ENCODE measurements at regions not wholly inside any gene's neighbourhood (a gene's known extent, or its start where the extent isn't known, plus 50 kb on each side); places are given as distances from the start of the nearest gene placed in this dataset.
"Not testable (repeated sequence)": the region's sequence is repeated elsewhere in the genome, so short reads cannot be mapped to it uniquely, and the experiment has no call there.

DNA sequence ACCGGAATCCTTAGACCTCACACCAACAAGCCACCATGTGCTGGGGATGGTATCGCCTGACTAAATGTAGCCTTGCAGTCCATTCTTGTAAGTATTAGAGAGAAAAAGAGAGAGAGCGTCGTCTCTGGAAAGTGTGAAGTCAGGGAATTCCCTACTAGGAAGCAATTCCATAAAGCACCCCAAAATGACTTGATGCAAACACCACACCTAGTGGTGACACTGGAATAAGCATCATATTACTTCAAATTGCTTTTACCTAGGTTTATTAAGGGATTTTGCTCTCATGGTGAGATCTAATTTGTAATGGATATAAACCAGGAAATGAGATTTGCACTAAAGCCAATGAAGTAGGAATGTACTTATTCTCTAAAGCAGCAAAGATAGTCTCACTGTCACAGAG, 111.4 kb upstream of the METTL9 start:
- not testable (repeated sequence) for DNase-seq

DNA sequence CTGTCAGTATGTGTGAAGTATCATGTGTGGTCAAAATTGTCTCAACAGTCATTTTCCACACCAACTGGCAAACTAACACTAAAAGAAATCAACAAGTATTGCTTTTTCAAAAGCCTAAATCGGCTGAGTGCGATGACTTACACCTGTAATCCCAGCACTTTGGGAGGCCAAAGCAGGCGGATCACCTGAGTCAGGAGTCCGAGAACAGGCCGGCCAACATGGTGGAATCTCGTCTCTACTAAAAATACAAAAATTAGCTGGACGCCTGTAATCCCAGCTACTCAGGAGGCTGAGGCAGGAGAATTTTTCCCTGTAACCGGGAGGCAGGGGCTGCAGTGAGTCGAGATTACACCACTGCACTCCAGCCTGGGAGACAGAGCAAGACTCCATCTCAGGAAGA, 100.3 kb upstream of the METTL9 start:
- DNase-seq, result not testable (repeated sequence)

DNA sequence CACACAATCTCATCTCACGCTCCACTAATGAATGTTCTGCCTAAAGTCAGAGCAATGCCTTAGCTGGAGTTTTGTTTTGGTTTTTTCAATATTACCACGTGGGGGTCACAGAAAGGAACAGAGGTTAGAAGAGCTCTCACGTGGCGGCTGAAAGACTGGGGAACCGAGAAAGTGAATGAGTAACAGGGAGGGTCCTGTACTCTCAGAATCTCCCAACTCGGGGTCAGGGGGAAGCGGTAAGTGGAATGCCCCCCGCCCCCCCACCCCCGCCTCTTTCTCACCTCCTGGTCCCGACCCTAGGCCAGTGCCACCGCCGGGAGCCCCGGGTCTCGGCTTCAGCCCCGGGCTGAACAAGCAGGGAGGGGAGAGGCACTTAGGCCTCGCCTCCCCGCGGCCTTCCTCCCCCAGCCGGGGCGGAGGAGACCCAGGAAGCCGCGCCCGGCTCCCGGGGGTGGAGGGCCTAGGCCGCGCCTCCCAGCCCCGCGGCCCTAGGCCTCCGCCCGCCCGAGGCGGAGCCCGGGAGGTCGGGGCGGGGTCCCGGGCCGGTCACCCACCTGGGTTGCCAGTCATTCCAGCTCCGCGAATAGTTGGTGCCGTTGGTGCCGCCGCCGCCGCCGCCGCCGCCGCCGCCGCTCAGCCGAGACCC, 98.0 kb upstream of the METTL9 start:
- DNase-seq, result peak; percentile 69

DNA sequence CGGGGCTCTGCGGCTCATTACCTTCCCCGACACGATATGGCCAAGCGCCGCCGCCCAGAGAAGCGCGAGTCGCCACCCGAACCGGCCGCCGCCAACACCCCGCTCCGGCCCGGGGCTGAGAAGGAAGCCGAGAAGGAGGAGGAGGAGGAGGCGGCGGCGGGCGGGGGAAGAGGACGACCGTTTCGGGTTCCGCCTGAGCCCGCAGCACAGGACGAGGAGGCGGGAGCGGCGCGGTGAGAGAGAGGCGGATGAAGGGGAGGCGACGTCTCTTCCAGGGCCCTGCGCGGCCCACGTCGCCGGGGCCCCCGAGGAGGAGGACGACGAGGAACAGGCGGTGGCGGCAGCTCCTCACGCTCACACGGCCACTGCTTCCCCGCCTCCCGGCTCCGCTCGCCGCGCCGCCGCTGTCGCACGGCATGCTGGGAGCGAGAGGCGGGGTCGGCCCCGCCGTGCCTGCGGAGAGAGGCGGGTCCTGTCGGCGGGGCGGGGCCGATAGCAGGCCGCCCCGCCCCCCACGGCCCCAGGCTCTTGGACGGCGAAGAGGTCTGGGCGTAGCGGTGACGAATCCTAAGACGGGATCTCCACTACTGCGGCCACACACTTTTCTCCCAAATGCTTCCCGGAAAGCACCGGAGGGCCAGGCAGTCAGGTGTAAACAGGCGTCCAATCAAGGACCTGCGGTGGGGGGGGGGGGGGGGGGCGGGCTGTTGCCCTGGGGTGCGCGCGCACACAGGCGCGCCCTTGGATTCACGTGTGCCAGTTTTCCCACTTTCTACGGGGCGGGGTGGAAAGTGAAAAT, 97.3 kb upstream of the METTL9 start:
- peak; percentile 95 for DNase-seq

- DNase-seq, result not testable (repeated sequence)
These were observed 95.8 kb upstream of the METTL9 start for GRCh38 chr16:21503574-21503920.

GRCh38 chr16:21503941-21504832, 95.2 kb upstream of the METTL9 start:
- DNase-seq, result not testable (repeated sequence)

DNA sequence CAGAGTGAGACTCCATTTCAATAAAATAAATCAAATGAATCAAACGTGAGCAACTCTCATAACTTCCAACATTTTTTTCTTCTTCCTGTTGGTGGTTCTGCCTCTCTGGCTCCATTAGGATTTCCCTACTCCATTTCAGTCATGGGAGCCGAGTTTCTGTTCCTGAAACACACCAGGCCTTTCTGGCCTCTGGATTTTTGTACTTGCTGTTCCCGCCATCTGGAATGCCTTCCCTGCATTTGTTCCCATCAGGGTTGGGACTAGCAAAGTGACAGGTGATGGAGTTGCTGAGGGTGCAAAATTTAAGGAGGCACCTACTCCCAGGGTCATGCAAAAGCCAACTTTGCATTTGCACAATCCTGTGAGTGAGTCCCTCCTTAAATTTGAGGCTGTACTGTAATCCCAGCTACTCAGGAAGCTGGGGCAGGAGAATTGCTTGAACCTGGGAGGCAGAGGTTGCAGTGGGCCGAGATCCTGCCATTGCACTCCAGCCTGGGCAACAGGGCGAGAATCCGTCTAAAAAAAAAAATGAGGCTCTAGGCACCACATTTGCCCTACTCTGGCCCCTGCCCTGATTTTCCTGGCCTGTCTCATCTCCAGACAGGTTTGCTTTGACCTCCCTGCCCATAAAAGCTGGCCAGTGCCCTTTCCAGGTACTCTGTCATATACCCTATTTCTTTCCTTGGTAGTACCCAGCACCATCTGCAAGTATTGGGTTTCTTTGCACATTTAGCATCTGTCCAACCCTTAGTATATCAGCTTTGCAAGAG, 93.4 kb upstream of the METTL9 start:
- DNase-seq, result not testable (repeated sequence)

DNA sequence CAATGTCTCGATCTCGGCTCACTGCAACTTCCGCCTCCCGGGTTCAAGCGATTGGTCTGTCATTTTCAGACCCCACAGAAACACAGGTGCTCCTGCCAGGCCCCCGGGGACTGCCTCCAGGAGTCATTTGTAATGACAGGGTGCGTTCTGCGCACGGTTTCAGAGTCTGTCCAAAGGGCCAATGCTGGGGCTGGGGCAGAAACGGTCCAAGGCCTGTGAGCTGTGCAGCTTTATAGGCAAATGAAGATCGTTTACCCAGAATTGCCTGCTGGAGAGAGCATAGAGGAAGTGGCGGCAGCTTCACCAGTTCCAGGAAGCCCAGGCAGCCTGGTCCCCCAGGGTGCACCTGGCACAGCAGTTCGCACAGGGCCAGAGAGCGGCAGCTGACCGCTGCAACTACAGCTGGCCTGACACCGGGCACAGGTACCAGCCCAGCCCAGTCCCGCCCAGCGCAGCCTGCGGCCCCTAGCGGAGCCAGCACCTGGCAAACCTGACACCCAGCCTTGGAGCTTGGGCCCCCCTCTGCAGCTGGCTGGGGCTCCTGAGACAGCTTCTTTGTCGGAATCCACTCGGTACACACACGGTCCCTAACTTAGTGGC, 92.4 kb upstream of the METTL9 start:
- DNase-seq, result not testable (repeated sequence)

GRCh38 chr16:21507631-21508305, 91.6 kb upstream of the METTL9 start:
- not testable (repeated sequence) for DNase-seq

DNA sequence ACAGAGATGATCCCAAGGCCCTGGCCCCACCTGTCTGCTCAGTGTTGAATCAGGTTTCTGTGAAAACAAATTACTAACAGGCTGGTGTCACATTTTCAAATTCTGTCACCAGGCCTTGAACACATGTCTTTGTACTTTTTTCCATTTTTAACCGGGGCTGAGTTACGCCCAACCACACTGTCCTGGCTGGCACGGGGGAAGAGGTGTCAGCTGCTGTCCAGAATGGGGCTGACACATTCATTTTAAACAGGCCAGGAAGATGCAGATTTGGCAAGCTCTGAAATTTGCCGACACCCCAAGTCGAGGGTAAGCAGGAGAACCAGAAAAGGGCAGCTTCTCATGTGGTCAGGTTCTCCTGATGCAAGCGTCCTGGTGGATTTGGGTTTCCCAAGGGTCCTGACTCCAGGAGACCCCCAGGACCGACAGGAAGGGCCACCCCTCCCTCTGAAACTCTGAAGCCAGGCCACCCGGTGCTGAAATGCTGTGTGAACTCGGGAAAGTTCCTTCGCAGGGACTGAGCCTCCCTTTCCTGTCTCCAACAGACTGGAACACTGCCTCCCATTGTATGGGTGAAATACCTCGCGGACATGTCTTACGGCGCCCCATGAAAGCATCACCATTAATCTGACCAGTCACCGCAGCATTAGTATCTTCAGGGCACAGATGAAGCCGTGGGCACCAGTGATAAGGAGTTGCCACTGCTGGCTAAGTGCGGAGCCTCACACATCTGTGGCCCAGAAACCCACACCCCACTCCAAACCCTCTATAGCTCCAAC, 90.5 kb upstream of the METTL9 start:
- DNase-seq, result not testable (repeated sequence)

GRCh38 chr16:21509437-21510086, 89.8 kb upstream of the METTL9 start:
- not testable (repeated sequence) for DNase-seq

DNA sequence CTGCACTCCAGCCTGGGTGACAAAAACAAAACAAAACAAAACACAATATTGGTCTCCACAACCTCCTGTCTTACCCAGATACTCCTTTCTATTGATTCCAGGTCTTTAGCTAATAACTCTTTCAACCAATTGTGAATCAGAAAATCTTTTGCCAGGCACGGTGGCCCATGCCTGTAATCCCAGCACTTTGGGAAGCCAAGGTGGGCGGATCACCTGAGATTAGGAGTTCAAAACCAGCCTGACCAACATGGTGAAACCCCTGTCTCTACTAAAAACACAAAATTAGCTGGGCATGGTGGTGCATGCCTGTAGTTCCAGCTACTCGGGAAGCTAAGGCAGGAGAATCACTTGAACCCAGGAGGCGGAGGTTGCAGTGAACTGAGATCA, 88.5 kb upstream of the METTL9 start:
- not testable (repeated sequence) for DNase-seq

DNA sequence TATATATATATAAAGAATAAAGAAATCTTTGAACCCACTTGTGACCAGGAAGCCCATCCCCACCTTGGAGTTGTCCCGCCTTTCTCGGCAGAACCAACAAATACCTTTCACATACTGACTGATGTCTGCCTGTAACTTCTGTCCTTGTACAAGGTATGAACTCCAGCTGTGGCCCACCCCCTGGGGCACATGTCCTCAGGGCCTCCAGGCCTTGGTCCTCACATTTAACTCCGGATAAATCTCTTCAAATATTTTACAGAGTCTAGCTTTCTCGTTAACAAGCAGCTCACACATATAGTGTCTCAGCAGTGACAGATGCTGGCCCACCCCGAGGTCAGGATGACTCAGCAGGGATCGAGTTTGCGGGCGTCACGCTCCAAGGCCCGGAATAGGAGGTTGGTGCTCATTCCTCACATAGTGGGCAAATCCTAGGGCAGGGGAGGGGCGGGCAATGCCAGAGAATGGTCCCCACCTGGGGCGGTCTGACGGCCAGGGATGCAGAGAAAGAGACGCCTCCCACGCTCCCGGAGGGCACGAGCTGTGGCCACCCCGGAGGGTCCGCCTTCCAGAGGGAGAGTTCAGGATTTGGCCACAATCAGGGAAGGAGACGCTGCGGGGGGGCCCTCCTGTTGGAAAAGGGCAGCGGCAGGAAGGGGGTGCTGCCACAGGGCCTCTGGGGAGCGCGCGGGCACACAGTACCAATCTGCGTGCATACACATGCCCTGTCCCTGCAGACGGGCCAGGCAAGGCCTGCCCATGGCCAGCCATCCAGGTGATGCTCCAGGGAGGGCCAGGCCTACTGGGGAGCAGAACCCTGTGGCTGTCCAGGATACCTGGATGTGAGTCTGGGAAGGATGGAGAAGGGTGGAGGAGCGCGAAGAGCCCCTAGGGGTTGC, 87.8 kb upstream of the METTL9 start:
- DNase-seq, result not testable (repeated sequence)

- not testable (repeated sequence) for DNase-seq
These were observed 86.8 kb upstream of the METTL9 start for GRCh38 chr16:21512280-21513192.

GRCh38 chr16:21513337-21513741, 86.0 kb upstream of the METTL9 start:
- not testable (repeated sequence) for DNase-seq

- not testable (repeated sequence) for DNase-seq
These were observed 85.4 kb upstream of the METTL9 start for GRCh38 chr16:21513812-21514473.

GRCh38 chr16:21514474-21514840, 84.9 kb upstream of the METTL9 start:
- not testable (repeated sequence) for DNase-seq

DNA sequence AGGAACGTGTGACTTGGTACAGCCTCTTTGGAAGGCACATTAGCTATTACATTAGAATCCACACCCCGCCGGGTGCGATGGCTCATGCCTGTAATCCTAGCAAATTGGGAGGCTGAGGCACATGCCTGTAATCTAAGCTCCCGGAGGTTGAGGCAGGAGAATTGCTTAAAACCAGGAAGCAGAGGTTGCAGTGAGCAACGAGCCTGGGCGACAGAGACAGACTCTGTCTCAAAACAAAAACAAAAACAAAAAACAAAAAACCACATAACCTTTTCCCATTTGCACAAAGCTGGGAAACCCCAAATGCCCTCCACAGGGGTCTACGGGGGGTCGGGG, 82.7 kb upstream of the METTL9 start:
- DNase-seq, result not testable (repeated sequence)
